ENCODE measurements at regions not wholly inside any gene's neighbourhood (a gene's known extent, or its start where the extent isn't known, plus 50 kb on each side); places are given as distances from the start of the nearest gene placed in this dataset.

DNA sequence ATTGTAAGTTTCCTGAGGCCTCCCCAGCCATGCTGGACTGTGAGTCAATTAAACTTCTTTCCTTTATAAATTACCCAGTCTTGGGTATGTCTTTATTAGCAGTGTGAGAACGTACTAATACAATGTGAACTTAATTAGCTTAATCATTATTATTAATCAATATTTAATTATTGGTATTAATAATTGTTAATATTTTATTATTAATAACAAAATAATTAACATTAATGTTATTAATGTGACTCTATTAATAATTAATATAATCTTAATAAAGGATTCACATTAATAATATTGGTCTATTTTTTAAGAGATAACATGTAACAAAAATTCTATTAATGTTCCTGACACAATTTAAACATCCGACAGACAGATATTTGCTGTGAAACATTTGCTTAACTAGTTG lies 164.9 kb upstream of the ATF7IP start:
- TF ChIP-seq, protein P1, sequence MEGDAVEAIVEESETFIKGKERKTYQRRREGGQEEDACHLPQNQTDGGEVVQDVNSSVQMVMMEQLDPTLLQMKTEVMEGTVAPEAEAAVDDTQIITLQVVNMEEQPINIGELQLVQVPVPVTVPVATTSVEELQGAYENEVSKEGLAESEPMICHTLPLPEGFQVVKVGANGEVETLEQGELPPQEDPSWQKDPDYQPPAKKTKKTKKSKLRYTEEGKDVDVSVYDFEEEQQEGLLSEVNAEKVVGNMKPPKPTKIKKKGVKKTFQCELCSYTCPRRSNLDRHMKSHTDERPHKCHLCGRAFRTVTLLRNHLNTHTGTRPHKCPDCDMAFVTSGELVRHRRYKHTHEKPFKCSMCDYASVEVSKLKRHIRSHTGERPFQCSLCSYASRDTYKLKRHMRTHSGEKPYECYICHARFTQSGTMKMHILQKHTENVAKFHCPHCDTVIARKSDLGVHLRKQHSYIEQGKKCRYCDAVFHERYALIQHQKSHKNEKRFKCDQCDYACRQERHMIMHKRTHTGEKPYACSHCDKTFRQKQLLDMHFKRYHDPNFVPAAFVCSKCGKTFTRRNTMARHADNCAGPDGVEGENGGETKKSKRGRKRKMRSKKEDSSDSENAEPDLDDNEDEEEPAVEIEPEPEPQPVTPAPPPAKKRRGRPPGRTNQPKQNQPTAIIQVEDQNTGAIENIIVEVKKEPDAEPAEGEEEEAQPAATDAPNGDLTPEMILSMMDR (conservative IDR thresholded peaks at IDR 0.05; ENCODE audit: low read depth in 2 of 2), result no peak
- TF ChIP-seq POLR2AphosphoS5 (IDR thresholded peaks at IDR 0.05; ENCODE audit: low read depth) (no peak), EZH2phosphoT487 (IDR thresholded peaks at IDR 0.05; ENCODE audit: unreplicated experiment) (no peak), EZH2 (IDR thresholded peaks at IDR 0.05; ENCODE audit: low read depth, unreplicated experiment) (no peak), ZNF331 (CRISPR knock-in tag; IDR thresholded peaks at IDR 0.05; ENCODE audit: low read depth) (no peak), CREB1 (CRISPR knock-in tag; IDR thresholded peaks at IDR 0.05; ENCODE audit: low read depth) (no peak), STAT1 (IDR thresholded peaks at IDR 0.05; ENCODE audit: unreplicated experiment) (no peak), NANOG (IDR thresholded peaks at IDR 0.05; ENCODE audit: borderline replicate concordance) (no peak), JUNB (IDR thresholded peaks at IDR 0.05; ENCODE audit: unreplicated experiment) (no peak), ZNF114 (CRISPR knock-in tag; IDR thresholded peaks at IDR 0.05) (no peak)
- TF ChIP-seq, protein P2, sequence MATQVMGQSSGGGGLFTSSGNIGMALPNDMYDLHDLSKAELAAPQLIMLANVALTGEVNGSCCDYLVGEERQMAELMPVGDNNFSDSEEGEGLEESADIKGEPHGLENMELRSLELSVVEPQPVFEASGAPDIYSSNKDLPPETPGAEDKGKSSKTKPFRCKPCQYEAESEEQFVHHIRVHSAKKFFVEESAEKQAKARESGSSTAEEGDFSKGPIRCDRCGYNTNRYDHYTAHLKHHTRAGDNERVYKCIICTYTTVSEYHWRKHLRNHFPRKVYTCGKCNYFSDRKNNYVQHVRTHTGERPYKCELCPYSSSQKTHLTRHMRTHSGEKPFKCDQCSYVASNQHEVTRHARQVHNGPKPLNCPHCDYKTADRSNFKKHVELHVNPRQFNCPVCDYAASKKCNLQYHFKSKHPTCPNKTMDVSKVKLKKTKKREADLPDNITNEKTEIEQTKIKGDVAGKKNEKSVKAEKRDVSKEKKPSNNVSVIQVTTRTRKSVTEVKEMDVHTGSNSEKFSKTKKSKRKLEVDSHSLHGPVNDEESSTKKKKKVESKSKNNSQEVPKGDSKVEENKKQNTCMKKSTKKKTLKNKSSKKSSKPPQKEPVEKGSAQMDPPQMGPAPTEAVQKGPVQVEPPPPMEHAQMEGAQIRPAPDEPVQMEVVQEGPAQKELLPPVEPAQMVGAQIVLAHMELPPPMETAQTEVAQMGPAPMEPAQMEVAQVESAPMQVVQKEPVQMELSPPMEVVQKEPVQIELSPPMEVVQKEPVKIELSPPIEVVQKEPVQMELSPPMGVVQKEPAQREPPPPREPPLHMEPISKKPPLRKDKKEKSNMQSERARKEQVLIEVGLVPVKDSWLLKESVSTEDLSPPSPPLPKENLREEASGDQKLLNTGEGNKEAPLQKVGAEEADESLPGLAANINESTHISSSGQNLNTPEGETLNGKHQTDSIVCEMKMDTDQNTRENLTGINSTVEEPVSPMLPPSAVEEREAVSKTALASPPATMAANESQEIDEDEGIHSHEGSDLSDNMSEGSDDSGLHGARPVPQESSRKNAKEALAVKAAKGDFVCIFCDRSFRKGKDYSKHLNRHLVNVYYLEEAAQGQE (IDR thresholded peaks at IDR 0.05; ENCODE audit: unreplicated experiment), result no peak
- TF ChIP-seq, protein P3, sequence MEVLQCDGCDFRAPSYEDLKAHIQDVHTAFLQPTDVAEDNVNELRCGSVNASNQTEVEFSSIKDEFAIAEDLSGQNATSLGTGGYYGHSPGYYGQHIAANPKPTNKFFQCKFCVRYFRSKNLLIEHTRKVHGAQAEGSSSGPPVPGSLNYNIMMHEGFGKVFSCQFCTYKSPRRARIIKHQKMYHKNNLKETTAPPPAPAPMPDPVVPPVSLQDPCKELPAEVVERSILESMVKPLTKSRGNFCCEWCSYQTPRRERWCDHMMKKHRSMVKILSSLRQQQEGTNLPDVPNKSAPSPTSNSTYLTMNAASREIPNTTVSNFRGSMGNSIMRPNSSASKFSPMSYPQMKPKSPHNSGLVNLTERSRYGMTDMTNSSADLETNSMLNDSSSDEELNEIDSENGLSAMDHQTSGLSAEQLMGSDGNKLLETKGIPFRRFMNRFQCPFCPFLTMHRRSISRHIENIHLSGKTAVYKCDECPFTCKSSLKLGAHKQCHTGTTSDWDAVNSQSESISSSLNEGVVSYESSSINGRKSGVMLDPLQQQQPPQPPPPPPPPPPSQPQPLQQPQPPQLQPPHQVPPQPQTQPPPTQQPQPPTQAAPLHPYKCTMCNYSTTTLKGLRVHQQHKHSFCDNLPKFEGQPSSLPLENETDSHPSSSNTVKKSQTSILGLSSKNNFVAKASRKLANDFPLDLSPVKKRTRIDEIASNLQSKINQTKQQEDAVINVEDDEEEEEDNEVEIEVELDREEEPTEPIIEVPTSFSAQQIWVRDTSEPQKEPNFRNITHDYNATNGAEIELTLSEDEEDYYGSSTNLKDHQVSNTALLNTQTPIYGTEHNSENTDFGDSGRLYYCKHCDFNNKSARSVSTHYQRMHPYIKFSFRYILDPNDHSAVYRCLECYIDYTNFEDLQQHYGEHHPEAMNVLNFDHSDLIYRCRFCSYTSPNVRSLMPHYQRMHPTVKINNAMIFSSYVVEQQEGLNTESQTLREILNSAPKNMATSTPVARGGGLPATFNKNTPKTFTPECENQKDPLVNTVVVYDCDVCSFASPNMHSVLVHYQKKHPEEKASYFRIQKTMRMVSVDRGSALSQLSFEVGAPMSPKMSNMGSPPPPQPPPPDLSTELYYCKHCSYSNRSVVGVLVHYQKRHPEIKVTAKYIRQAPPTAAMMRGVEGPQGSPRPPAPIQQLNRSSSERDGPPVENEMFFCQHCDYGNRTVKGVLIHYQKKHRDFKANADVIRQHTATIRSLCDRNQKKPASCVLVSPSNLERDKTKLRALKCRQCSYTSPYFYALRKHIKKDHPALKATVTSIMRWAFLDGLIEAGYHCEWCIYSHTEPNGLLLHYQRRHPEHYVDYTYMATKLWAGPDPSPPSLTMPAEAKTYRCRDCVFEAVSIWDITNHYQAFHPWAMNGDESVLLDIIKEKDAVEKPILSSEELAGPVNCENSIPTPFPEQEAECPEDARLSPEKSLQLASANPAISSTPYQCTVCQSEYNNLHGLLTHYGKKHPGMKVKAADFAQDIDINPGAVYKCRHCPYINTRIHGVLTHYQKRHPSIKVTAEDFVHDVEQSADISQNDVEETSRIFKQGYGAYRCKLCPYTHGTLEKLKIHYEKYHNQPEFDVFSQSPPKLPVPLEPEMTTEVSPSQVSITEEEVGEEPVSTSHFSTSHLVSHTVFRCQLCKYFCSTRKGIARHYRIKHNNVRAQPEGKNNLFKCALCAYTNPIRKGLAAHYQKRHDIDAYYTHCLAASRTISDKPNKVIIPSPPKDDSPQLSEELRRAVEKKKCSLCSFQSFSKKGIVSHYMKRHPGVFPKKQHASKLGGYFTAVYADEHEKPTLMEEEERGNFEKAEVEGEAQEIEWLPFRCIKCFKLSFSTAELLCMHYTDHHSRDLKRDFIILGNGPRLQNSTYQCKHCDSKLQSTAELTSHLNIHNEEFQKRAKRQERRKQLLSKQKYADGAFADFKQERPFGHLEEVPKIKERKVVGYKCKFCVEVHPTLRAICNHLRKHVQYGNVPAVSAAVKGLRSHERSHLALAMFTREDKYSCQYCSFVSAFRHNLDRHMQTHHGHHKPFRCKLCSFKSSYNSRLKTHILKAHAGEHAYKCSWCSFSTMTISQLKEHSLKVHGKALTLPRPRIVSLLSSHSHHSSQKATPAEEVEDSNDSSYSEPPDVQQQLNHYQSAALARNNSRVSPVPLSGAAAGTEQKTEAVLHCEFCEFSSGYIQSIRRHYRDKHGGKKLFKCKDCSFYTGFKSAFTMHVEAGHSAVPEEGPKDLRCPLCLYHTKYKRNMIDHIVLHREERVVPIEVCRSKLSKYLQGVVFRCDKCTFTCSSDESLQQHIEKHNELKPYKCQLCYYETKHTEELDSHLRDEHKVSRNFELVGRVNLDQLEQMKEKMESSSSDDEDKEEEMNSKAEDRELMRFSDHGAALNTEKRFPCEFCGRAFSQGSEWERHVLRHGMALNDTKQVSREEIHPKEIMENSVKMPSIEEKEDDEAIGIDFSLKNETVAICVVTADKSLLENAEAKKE (CRISPR knock-in tag; IDR thresholded peaks at IDR 0.05), result no peak
- TF ChIP-seq, protein P4, sequence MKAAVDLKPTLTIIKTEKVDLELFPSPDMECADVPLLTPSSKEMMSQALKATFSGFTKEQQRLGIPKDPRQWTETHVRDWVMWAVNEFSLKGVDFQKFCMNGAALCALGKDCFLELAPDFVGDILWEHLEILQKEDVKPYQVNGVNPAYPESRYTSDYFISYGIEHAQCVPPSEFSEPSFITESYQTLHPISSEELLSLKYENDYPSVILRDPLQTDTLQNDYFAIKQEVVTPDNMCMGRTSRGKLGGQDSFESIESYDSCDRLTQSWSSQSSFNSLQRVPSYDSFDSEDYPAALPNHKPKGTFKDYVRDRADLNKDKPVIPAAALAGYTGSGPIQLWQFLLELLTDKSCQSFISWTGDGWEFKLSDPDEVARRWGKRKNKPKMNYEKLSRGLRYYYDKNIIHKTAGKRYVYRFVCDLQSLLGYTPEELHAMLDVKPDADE (IDR thresholded peaks at IDR 0.05), result no peak

Measured in GM23338 (cell line).